HG02763 (cell line): ENCODE measurements at regions not wholly inside any gene's neighbourhood (a gene's known extent, or its start where the extent isn't known, plus 50 kb on each side); places are given as distances from the start of the nearest gene placed in this dataset.
A peak's percentile ranks its signal among the peaks of the same experiment; 100 is the strongest.
"Not testable (repeated sequence)": the region's sequence is repeated elsewhere in the genome, so short reads cannot be mapped to it uniquely, and the experiment has no call there.

Source experiments
- ATAC-seq: cut with Tn5 transposase; IDR thresholded peaks from one replicate; pipeline ENCODE4 v1.9.1; 2021; ENCODE audit warnings: mild to moderate bottlenecking, moderate library complexity; ENCODE audit not compliant: unreplicated experiment

GRCh38 chr2:175690113-175690837 lies 311.8 kb downstream of the LNPK start:
- peak; percentile 44 for ATAC-seq

- no peak for ATAC-seq
Observed at GRCh38 chr2:175688243-175688642, 313.8 kb downstream of the LNPK start.

GRCh38 chr2:175687465-175687864 lies 314.6 kb downstream of the LNPK start:
- no peak for ATAC-seq

DNA sequence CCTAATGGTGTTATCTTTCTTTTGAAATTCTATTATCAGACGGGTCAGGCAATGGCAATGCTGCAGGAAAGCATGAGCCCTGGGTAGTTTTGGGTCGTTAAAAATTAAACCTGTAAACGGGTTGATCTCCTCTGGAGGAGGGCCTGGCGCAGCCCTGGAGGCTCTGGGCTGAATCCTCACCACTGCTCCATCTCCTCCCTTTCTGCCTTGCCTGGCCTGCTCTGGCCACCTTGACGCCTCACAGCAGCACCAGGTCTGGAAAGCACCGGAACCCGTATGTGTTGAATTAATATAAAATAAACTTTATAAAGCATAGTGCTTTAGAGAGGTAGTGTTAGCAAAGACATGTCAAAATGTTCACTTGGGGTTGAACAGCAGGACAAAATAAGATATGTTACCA lies 316.1 kb downstream of the LNPK start:
- no peak for ATAC-seq

DNA sequence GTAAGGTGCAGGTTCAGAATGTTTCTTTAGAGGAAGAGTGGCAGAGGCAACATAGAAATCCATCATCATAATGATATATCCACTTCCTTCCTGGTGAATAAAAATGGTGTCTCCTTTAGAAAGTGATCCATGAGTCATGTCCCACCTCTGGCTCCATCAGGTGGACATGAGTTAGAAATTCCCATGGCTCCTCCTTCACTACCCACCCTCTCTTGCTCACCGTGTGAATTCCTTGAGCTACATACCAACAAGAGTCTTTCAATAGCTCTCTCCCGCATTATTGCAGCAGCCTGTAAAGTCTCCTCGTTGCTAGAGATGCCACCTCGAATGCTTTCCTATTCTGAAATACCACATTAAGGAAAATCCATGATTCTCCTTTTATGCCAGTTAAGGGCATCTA lies 317.6 kb downstream of the LNPK start:
- ATAC-seq: no peak

- ATAC-seq: no peak
Observed at GRCh38 chr2:175679728-175680127, 322.3 kb downstream of the LNPK start.

DNA sequence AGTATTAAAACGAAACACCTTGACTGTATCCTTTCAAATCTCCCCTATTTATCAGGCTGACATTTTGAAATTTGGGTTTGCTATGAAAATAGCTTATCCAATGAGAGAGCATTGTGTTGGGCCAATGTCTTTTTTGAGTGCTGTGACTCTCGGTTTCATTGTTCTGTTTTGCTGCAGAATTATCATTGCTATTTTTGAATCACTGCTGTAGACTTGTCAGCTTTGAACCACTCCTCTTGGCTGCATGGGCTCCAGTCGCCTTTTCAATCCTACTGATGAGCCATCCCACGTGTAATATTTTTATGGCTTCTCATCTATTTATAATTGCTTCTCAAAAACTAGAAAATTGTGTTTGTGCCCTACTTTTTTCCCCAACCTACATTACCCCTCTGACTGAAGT lies 322.8 kb downstream of the LNPK start:
- ATAC-seq: no peak

- no peak for ATAC-seq
Observed at GRCh38 chr2:175677880-175678279, 324.2 kb downstream of the LNPK start.

GRCh38 chr2:175676813-175677212 lies 325.3 kb downstream of the LNPK start:
- ATAC-seq: no peak

DNA sequence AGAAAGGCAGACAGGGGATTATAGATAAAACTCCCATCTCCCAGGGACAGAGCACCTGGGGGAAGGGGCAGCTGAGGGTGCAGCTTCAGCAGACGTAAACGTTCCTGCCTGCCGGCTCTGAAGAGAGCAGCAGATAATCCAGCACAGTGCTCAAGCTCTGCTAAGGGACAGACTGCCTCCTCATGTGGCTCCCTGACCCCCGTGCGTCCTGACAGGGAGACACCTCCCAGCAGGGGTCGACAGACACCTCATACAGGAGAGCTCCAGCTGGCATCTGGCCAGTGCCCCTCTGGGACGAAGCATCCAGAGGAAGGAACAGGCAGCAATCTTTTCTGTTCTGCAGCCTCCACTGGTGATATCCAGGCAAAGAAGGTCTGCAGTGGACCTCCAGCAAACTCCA lies 333.3 kb downstream of the LNPK start:
- not testable (repeated sequence) for ATAC-seq

DNA sequence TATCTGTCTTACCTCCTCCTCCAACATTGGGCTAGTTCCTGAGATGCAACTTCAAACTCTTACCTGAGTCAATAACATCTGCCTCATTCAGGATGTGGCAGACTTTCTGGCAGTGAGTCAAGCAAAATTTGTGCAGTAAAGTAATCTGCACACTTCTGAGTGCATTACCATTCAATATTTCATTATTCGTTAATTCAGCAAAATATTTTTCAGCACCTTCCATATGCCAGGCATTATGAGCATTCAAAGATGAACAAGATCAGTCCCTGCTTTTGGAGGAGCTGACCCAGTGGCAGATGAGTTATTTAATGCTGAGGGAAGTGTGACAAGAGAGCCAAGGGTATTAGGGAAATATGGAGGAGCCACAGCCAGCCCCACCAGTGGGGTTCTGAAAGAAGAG lies 339.7 kb downstream of the LNPK start:
- ATAC-seq: no peak

DNA sequence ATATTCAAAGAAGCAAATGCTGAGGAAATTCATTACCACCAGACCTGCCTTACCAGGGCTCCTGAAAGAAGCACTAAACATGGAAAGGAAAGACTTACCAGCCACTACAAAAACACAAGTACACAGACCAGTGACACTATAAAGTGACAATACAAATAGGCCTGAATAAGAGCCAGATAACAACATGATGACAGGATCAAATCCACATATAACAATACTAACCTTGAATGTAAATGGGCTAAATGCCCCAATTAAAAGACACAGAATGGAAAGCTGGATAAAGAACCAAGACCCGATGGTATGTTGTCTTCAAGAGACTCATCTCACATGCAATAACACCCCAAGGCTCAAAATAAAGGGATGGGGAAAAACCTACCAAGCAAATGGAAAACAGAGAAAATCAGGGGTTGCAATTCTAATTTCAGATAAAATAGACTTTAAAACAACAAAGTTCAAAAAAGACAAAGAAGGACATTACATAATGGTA lies 353.4 kb downstream of the LNPK start:
- no peak for ATAC-seq

DNA sequence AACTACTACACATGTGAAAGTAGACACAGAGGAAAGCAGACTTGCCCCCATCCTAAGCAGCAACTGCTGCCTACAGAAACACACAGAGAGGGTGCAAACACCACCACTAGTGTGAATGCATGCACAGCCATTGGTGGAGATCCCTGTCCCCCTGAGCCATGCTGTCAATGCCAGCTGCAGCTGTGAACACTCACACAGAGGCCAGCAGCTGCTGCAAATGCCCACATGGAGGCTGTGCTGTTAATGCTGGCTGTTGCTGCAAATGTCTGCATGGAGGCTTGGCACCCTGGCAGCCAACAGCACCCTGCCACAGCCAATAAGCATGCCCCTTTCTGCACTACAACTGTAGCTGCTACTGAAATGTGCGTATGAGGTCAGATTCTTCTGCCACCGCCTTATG lies 355.0 kb downstream of the LNPK start:
- no peak for ATAC-seq

DNA sequence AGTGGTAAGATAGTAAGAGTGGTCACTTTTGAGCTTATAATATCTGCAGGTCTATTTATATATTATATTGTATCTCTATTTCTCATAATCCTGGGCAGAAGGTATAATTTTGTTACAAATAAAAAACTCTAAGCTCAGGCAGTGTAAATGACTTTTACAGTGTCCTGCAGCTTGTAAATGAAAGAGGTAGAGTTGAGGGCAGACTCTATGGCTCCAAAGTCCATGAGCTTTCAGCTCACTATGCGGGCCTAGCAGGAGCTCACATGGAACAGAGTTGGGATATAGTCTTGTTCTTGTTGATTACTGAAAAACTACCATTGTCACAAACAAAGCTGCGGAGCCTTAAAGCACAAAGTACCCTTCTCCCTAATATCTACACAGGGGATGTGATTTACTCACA lies 361.4 kb downstream of the LNPK start:
- no peak for ATAC-seq

- no peak for ATAC-seq
Observed at GRCh38 chr2:175633227-175633626, 368.8 kb downstream of the LNPK start.

DNA sequence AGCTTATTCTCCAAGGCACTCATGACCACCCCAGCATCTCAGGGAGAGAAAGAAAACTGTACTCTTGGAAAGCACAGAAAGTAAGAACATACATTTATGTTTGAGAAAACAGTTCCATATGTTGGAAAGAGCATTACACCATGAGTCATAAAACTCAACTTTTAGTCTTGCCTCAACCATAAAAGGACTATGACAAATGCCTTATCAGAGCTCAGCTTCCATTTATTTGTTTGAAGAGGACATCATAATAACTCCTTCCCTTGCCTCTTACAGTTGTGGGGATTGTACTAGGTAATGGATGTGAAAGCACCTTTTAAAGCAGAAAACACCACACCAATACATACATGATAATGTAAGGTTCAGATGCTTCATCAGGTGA lies 370.8 kb downstream of the LNPK start:
- ATAC-seq: no peak

- no peak for ATAC-seq
Observed at GRCh38 chr2:175630280-175631244, 371.5 kb downstream of the LNPK start.

- ATAC-seq: no peak
Observed at GRCh38 chr2:175628243-175628642, 373.8 kb downstream of the LNPK start.

- ATAC-seq: no peak
Observed at GRCh38 chr2:175627405-175627804, 374.7 kb downstream of the LNPK start.

DNA sequence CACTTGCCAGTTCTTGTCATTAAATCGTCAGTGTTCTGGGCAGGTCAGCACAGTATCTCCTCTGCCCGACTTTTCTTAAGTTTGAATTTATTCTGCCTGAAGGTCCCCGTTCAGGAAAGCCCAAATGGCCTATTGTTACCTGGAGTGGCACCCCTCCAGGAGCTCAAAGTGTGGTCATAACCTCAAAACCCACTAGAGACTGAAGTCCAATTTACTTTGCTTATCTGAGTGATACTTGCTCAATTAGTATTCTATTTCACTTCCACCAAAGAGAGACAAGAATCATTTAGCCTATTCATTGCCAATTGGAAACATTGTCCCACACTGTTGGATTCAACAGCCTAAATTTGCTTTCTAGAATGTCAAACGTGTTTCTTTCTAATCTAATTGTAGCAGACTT lies 375.3 kb downstream of the LNPK start:
- no peak for ATAC-seq

- no peak for ATAC-seq
Observed at GRCh38 chr2:175624785-175625184, 377.3 kb downstream of the LNPK start.

- ATAC-seq: no peak
Observed at GRCh38 chr2:175624211-175624761, 377.8 kb downstream of the LNPK start.
